ENCODE measurements at regions not wholly inside any gene's neighbourhood (a gene's known extent, or its start where the extent isn't known, plus 50 kb on each side); places are given as distances from the start of the nearest gene placed in this dataset.

- no peaks in the 10 kb centered on the region for H3K27me3 ChIP-seq
- no peak overlapping the region for H3K27ac ChIP-seq
- H3K9me3 ChIP-seq, result no peaks in the 10 kb centered on the region
- no peaks in the 10 kb centered on the region for H3K4me1 ChIP-seq (ENCODE audit: control insufficient read depth in 1 of 2, insufficient read depth in 1 of 2, low read depth in 1 of 2, low read length in 1 of 2)
- no peaks in the 10 kb centered on the region for H3K36me3 ChIP-seq
- no peak overlapping the region for H3K4me3 ChIP-seq (ENCODE audit: low read depth in 1 of 2, low read length in 1 of 2)
- TF ChIP-seq, protein P1, sequence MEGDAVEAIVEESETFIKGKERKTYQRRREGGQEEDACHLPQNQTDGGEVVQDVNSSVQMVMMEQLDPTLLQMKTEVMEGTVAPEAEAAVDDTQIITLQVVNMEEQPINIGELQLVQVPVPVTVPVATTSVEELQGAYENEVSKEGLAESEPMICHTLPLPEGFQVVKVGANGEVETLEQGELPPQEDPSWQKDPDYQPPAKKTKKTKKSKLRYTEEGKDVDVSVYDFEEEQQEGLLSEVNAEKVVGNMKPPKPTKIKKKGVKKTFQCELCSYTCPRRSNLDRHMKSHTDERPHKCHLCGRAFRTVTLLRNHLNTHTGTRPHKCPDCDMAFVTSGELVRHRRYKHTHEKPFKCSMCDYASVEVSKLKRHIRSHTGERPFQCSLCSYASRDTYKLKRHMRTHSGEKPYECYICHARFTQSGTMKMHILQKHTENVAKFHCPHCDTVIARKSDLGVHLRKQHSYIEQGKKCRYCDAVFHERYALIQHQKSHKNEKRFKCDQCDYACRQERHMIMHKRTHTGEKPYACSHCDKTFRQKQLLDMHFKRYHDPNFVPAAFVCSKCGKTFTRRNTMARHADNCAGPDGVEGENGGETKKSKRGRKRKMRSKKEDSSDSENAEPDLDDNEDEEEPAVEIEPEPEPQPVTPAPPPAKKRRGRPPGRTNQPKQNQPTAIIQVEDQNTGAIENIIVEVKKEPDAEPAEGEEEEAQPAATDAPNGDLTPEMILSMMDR (IDR thresholded peaks at IDR 0.05), result no peak
Measured at GRCh38 chr5:89991592-89991991, 418.0 kb downstream of the CETN3 start.

DNA sequence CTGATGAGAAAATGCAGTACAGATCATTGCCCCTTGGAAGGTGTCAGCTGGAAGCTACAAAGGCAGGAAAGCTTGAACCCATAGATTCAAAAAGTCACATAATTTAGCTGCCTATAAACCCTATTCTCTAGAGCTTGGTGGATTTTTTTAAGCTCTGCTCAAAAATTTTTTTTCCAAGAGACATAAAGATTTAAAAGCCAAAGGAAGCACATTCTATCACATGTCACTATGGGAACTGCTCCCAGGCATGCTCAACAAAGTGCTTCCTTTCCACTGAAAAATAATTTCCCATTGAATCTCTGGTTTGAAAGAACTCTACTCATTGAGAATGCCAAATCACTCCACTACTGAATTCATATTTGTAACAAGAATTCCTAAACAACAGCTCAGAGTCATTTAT is 419.8 kb downstream of the CETN3 start:
- Histone ChIP-seq H3K36me3 (no peaks in the 10 kb centered on the region), H3K4me1 (ENCODE audit: control insufficient read depth in 1 of 2, insufficient read depth in 1 of 2, low read depth in 1 of 2, low read length in 1 of 2) (no peaks in the 10 kb centered on the region), H3K4me3 (ENCODE audit: low read depth in 1 of 2, low read length in 1 of 2) (no peak overlapping the region), H3K27ac (no peak overlapping the region), H3K27me3 (no peaks in the 10 kb centered on the region), H3K9me3 (no peaks in the 10 kb centered on the region)
- TF ChIP-seq, protein P1 (IDR thresholded peaks at IDR 0.05), result no peak

DNA sequence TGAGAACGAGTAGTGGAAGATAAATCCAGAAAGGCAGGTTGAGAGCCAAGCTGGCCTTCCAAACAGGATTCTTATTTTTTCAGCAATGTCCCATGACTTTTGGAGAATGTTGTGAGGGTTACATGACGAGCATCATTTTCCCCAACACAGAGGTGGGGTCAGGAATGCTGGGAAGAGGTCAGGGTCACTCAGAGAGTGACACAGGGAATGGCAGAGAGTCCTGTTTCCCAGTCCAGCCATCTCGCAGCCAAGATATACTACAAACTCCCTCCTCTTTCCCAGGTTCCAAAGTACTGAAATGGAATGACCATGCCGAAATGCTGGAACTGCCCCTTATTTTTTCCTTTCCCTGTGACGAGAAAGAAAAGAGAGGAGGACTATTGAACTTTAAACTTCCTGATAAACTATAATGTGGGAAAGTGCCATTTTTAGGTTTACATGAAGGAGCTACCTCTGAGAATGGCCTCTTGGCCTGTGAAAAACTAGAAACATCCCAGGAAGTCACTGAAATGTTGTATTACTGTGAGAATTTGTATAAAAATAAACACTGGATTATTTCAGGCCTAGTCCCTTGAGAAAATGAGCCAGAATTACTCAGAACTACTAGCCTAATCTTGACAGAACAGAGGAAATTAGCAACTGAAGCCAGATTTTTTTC is 420.4 kb downstream of the CETN3 start:
- H3K4me3 ChIP-seq (ENCODE audit: low read depth in 1 of 2, low read length in 1 of 2), result no peak overlapping the region
- H3K27ac ChIP-seq, result no peak overlapping the region
- H3K4me1 ChIP-seq (ENCODE audit: control insufficient read depth in 1 of 2, insufficient read depth in 1 of 2, low read depth in 1 of 2, low read length in 1 of 2), result no peaks in the 10 kb centered on the region
- H3K9me3 ChIP-seq, result no peaks in the 10 kb centered on the region
- H3K36me3 ChIP-seq, result no peaks in the 10 kb centered on the region
- TF ChIP-seq, protein P1 (IDR thresholded peaks at IDR 0.05), result no peak
- H3K27me3 ChIP-seq, result no peaks in the 10 kb centered on the region

- no peak overlapping the region for H3K27ac ChIP-seq
- no peaks in the 10 kb centered on the region for H3K9me3 ChIP-seq
- no peaks in the 10 kb centered on the region for H3K27me3 ChIP-seq
- H3K4me3 ChIP-seq (ENCODE audit: low read depth in 1 of 2, low read length in 1 of 2), result no peak overlapping the region
- TF ChIP-seq, protein P1 (IDR thresholded peaks at IDR 0.05), result no peak
- no peaks in the 10 kb centered on the region for H3K4me1 ChIP-seq (ENCODE audit: control insufficient read depth in 1 of 2, insufficient read depth in 1 of 2, low read depth in 1 of 2, low read length in 1 of 2)
- no peaks in the 10 kb centered on the region for H3K36me3 ChIP-seq
Measured at GRCh38 chr5:89988129-89988810, 421.3 kb downstream of the CETN3 start.

GRCh38 chr5:89983216-89983615 is 426.3 kb downstream of the CETN3 start:
- TF ChIP-seq, protein P1 (IDR thresholded peaks at IDR 0.05), result no peak
- Histone ChIP-seq H3K27me3 (no peaks in the 10 kb centered on the region), H3K36me3 (no peaks in the 10 kb centered on the region), H3K9me3 (no peaks in the 10 kb centered on the region), H3K4me3 (ENCODE audit: low read depth in 1 of 2, low read length in 1 of 2) (no peak overlapping the region), H3K4me1 (ENCODE audit: control insufficient read depth in 1 of 2, insufficient read depth in 1 of 2, low read depth in 1 of 2, low read length in 1 of 2) (no peaks in the 10 kb centered on the region), H3K27ac (no peak overlapping the region)

Measured in neutrophil (primary cell).